ENCODE measurements at regions not wholly inside any gene's neighbourhood (a gene's known extent, or its start where the extent isn't known, plus 50 kb on each side); places are given as distances from the start of the nearest gene placed in this dataset.

DNA sequence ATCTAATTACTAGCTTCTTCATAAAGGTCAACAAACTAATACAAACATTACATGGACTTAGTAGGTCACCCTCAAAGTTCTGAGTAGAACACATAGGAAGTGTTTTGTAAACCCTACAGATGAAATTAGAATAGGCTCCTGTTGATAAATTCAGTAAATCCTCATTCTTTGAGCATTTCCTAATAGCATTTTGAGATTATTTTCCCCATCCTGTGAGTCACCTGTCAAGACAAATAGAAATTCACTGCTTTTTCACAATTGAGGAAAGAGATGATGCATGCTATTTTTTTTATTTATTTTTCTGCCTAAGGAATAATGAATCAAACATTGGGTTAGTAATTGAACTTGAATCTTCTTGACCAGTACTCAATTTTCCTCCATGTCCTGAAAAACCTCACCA lies 666.7 kb upstream of the GOT2 start:
- Histone ChIP-seq H3K36me3 (replicated peaks in 1 of 2; ENCODE audit: control insufficient read depth in 1 of 2, insufficient read depth in 2 of 2, low read length in 1 of 2) (no peaks in the 10 kb centered on the region), H3K27me3 (ENCODE audit: insufficient read depth) (no peaks in the 10 kb centered on the region), H3K4me3 (ENCODE audit: low read depth in 2 of 2, low read length in 1 of 2) (no peak overlapping the region), H3K79me2 (ENCODE audit: insufficient read depth) (no peaks in the 10 kb centered on the region), H2AFZ (ENCODE audit: low read depth) (no peak overlapping the region), H3K4me2 (no peak overlapping the region), H3K27ac (ENCODE audit: low read depth in 2 of 2, low read length in 1 of 2) (no peak overlapping the region), H3K4me1 (ENCODE audit: control insufficient read depth in 1 of 2, insufficient read depth in 2 of 2, low read depth in 1 of 2, low read length in 1 of 2) (no peaks in the 10 kb centered on the region), H3F3A (replicated peaks; ENCODE audit: insufficient read depth) (no peaks in the 10 kb centered on the region), H3K9me3 (no peaks in the 10 kb centered on the region), H3K9ac (no peak overlapping the region), H4K20me1 (ENCODE audit: insufficient read depth) (no peaks in the 10 kb centered on the region), H3K9me2 (no peaks in the 10 kb centered on the region)
- ChIA-PET POLR2A (no interaction called here), CTCF (no interaction called here)
- DNase-seq = no peak
- TF ChIP-seq RAD21 (IDR thresholded peaks at IDR 0.05; ENCODE audit: low read length) (no peak), SIN3A (IDR thresholded peaks at IDR 0.05; ENCODE audit: borderline replicate concordance, low read depth, low read length) (no peak), CHD2 (IDR thresholded peaks at IDR 0.05; ENCODE audit: low read length, partially characterized antibody) (no peak), RXRA (IDR thresholded peaks at IDR 0.05; ENCODE audit: borderline replicate concordance, low read depth) (no peak), GATA2 (CRISPR knock-in tag; IDR thresholded peaks at IDR 0.05) (no peak), TEAD4 (IDR thresholded peaks at IDR 0.05; ENCODE audit: borderline replicate concordance, insufficient read depth) (no peak), GABPA (IDR thresholded peaks at IDR 0.05; ENCODE audit: low read depth) (no peak), FOXM1 (IDR thresholded peaks at IDR 0.05; ENCODE audit: low read depth) (no peak), JUND (IDR thresholded peaks at IDR 0.05) (no peak)
- TF ChIP-seq, protein P1, sequence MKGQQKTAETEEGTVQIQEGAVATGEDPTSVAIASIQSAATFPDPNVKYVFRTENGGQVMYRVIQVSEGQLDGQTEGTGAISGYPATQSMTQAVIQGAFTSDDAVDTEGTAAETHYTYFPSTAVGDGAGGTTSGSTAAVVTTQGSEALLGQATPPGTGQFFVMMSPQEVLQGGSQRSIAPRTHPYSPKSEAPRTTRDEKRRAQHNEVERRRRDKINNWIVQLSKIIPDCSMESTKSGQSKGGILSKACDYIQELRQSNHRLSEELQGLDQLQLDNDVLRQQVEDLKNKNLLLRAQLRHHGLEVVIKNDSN (IDR thresholded peaks at IDR 0.05; ENCODE audit: borderline replicate concordance, low read depth) = no peak
- TF ChIP-seq, protein P2, sequence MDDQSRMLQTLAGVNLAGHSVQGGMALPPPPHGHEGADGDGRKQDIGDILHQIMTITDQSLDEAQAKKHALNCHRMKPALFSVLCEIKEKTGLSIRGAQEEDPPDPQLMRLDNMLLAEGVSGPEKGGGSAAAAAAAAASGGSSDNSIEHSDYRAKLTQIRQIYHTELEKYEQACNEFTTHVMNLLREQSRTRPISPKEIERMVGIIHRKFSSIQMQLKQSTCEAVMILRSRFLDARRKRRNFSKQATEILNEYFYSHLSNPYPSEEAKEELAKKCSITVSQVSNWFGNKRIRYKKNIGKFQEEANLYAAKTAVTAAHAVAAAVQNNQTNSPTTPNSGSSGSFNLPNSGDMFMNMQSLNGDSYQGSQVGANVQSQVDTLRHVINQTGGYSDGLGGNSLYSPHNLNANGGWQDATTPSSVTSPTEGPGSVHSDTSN (IDR thresholded peaks at IDR 0.05) = no peak
- TF ChIP-seq, protein P3, sequence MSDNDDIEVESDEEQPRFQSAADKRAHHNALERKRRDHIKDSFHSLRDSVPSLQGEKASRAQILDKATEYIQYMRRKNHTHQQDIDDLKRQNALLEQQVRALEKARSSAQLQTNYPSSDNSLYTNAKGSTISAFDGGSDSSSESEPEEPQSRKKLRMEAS (IDR thresholded peaks at IDR 0.05; ENCODE audit: low read depth) = no peak
- TF ChIP-seq, protein P4, sequence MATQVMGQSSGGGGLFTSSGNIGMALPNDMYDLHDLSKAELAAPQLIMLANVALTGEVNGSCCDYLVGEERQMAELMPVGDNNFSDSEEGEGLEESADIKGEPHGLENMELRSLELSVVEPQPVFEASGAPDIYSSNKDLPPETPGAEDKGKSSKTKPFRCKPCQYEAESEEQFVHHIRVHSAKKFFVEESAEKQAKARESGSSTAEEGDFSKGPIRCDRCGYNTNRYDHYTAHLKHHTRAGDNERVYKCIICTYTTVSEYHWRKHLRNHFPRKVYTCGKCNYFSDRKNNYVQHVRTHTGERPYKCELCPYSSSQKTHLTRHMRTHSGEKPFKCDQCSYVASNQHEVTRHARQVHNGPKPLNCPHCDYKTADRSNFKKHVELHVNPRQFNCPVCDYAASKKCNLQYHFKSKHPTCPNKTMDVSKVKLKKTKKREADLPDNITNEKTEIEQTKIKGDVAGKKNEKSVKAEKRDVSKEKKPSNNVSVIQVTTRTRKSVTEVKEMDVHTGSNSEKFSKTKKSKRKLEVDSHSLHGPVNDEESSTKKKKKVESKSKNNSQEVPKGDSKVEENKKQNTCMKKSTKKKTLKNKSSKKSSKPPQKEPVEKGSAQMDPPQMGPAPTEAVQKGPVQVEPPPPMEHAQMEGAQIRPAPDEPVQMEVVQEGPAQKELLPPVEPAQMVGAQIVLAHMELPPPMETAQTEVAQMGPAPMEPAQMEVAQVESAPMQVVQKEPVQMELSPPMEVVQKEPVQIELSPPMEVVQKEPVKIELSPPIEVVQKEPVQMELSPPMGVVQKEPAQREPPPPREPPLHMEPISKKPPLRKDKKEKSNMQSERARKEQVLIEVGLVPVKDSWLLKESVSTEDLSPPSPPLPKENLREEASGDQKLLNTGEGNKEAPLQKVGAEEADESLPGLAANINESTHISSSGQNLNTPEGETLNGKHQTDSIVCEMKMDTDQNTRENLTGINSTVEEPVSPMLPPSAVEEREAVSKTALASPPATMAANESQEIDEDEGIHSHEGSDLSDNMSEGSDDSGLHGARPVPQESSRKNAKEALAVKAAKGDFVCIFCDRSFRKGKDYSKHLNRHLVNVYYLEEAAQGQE (IDR thresholded peaks at IDR 0.05; ENCODE audit: low read depth, low read length) = no peak

DNA sequence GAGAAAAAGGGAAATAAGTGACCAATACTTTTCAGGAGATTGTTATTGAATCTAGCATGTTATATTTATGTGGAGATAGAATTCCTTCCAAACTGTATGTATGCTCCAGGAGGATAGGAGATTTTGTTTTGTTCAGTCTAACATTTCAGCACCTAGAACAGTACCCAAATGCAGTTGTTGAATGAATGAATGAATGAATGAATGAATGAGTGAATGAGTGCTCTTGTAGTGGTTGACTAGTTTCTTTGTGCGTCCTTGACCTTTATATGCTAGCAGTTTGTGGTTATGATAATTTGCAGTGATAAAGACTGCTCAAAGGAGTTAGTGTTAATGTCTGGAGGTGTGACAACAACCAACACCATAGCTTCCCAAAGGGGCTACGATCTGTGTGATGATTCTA lies 663.5 kb upstream of the GOT2 start:
- no peaks in the 10 kb centered on the region for H3K9me2 ChIP-seq
- H3K27ac ChIP-seq (ENCODE audit: low read depth in 2 of 2, low read length in 1 of 2) = no peak overlapping the region
- no peaks in the 10 kb centered on the region for H4K20me1 ChIP-seq (ENCODE audit: insufficient read depth)
- H3K4me3 ChIP-seq (ENCODE audit: low read depth in 2 of 2, low read length in 1 of 2) = no peak overlapping the region
- DNase-seq = no peak
- H3K27me3 ChIP-seq (ENCODE audit: insufficient read depth) = no peaks in the 10 kb centered on the region
- WGBS (ENCODE audit: low lambda C conversion rate) = 16% methylated on average over 2 of the region's 2 CpGs
- no peaks in the 10 kb centered on the region for H3F3A ChIP-seq (replicated peaks; ENCODE audit: insufficient read depth)
- H3K4me1 ChIP-seq (ENCODE audit: control insufficient read depth in 1 of 2, insufficient read depth in 2 of 2, low read depth in 1 of 2, low read length in 1 of 2) = no peaks in the 10 kb centered on the region
- no peak overlapping the region for H3K9ac ChIP-seq
- no peak overlapping the region for H3K4me2 ChIP-seq
- H3K9me3 ChIP-seq = no peaks in the 10 kb centered on the region
- no peaks in the 10 kb centered on the region for H3K36me3 ChIP-seq (replicated peaks in 1 of 2; ENCODE audit: control insufficient read depth in 1 of 2, insufficient read depth in 2 of 2, low read length in 1 of 2)
- POLR2A ChIA-PET = no interaction called here
- H3K79me2 ChIP-seq (ENCODE audit: insufficient read depth) = no peaks in the 10 kb centered on the region
- no peak overlapping the region for H2AFZ ChIP-seq (ENCODE audit: low read depth)
- CTCF ChIA-PET = no interaction called here
- TF ChIP-seq CHD2 (IDR thresholded peaks at IDR 0.05; ENCODE audit: low read length, partially characterized antibody) (no peak), SMC3 (IDR thresholded peaks at IDR 0.05; ENCODE audit: low read depth, low read length) (no peak), ELF1 (IDR thresholded peaks at IDR 0.05) (no peak), RCOR1 (IDR thresholded peaks at IDR 0.05; ENCODE audit: low read length) (no peak), SIN3A (IDR thresholded peaks at IDR 0.05; ENCODE audit: borderline replicate concordance, low read depth, low read length) (no peak), TEAD4 (IDR thresholded peaks at IDR 0.05; ENCODE audit: borderline replicate concordance, insufficient read depth) (no peak), GATA2 (CRISPR knock-in tag; IDR thresholded peaks at IDR 0.05) (no peak)
- TF ChIP-seq, protein P4 (IDR thresholded peaks at IDR 0.05; ENCODE audit: low read depth, low read length) = no peak
- TF ChIP-seq, protein P5, sequence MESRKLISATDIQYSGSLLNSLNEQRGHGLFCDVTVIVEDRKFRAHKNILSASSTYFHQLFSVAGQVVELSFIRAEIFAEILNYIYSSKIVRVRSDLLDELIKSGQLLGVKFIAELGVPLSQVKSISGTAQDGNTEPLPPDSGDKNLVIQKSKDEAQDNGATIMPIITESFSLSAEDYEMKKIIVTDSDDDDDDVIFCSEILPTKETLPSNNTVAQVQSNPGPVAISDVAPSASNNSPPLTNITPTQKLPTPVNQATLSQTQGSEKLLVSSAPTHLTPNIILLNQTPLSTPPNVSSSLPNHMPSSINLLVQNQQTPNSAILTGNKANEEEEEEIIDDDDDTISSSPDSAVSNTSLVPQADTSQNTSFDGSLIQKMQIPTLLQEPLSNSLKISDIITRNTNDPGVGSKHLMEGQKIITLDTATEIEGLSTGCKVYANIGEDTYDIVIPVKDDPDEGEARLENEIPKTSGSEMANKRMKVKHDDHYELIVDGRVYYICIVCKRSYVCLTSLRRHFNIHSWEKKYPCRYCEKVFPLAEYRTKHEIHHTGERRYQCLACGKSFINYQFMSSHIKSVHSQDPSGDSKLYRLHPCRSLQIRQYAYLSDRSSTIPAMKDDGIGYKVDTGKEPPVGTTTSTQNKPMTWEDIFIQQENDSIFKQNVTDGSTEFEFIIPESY (IDR thresholded peaks at IDR 0.05; ENCODE audit: borderline replicate concordance, low read depth) = no peak

Data from SK-N-SH (cell line).